Osteocyte (in vitro differentiated cells): ENCODE measurements at regions not wholly inside any gene's neighbourhood (a gene's known extent, or its start where the extent isn't known, plus 50 kb on each side); places are given as distances from the start of the nearest gene placed in this dataset.
"Not testable (repeated sequence)": the region's sequence is repeated elsewhere in the genome, so short reads cannot be mapped to it uniquely, and the experiment has no call there.

Source experiments
- DNase-seq: peaks from one replicate; pipeline ENCODE4 v3.0.0; 2021; ENCODE audit warnings: mixed read lengths; ENCODE audit not compliant: unreplicated experiment; ENCODE audit errors: extremely low spot score
- H3K27ac Mint-ChIP-seq: one replicate; pipeline ENCODE4 v1.8.0; 2021; ENCODE audit warnings: mild to moderate bottlenecking, mixed read lengths; ENCODE audit not compliant: unreplicated experiment
- H3K27me3 Mint-ChIP-seq: one replicate; pipeline ENCODE4 v1.8.0; 2021; ENCODE audit warnings: mixed read lengths; ENCODE audit not compliant: unreplicated experiment
- H3K36me3 Mint-ChIP-seq: one replicate; pipeline ENCODE4 v1.8.0; 2021; ENCODE audit warnings: mixed read lengths; ENCODE audit not compliant: unreplicated experiment
- H3K4me1 Mint-ChIP-seq: one replicate; pipeline ENCODE4 v1.8.0; 2021; ENCODE audit warnings: mixed read lengths; ENCODE audit not compliant: unreplicated experiment
- H3K4me3 Mint-ChIP-seq: one replicate; pipeline ENCODE4 v1.8.0; 2021; ENCODE audit warnings: mild to moderate bottlenecking, moderate library complexity, mixed read lengths; ENCODE audit not compliant: unreplicated experiment
- H3K9me3 Mint-ChIP-seq: one replicate; pipeline ENCODE4 v1.8.0; 2021; ENCODE audit warnings: mixed read lengths; ENCODE audit not compliant: unreplicated experiment
- CTCF ChIP-seq: fragments of 200-600 bp; sonication (generic); IDR thresholded peaks from 2 replicates; pipeline ENCODE4 v1.5.0; 2021; ENCODE audit warnings: antibody characterized with exemption, mild to moderate bottlenecking, moderate library complexity

DNA sequence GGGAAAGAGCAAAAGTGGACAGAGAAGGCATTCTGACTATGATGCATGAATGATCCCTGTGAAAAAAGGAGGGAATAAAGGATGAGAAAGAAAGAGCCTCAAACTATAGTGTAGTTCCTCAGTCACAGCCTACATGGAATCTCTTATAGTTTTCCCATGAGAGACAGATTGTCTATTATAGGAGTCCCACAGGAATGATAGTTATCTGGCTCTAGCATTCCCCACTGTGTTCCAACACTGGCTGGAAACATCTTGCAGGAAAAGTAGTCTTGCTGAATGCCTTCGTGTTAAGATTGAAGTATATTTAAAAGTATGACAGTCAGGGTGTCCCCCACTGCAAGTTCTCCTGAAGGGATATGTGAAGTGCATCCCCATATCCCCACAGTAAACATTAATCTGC, 641.5 kb upstream of the NECTIN3 start:
- H3K9me3 Mint-ChIP-seq, result peaks cover 1% of the 10 kb centered on the region
- H3K4me1 Mint-ChIP-seq, result peaks cover 9% of the 10 kb centered on the region
- no peak for DNase-seq
- no peaks in the 10 kb centered on the region for H3K36me3 Mint-ChIP-seq
- H3K4me3 Mint-ChIP-seq, result no peak overlapping the region
- H3K27ac Mint-ChIP-seq, result no peak overlapping the region
- TF ChIP-seq CTCF, result no peak
- H3K27me3 Mint-ChIP-seq, result no peaks in the 10 kb centered on the region

DNA sequence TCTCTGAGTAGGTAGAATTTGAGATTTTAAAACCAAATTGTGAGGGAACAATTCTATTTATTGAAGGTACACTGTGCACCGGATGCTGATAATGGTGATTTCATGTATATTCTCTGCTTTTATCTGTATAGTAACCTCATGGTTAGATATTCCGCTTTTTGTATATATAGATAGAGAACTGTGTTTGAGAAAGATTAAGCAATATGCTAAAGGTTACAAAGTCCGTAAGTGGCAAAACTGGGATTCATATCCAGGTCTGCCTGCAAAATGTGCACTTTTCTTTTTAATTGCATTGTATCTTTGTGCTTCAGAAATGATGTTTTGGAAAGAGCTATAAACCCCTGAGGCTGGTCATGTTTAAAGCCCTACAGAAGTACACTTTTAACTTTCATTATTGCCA, 635.4 kb upstream of the NECTIN3 start:
- no peak for TF ChIP-seq CTCF

GRCh38 chr3:110440066-110440653, 631.5 kb upstream of the NECTIN3 start:
- not testable (repeated sequence) for H3K27ac Mint-ChIP-seq, DNase-seq, H3K36me3 Mint-ChIP-seq, H3K4me3 Mint-ChIP-seq, H3K27me3 Mint-ChIP-seq, H3K9me3 Mint-ChIP-seq
- peaks cover 14% of the 10 kb centered on the region for H3K4me1 Mint-ChIP-seq

More for the DNA sequence above, 635.4 kb upstream of the NECTIN3 start:
- H3K27me3 Mint-ChIP-seq, result no peaks in the 10 kb centered on the region
- H3K4me1 Mint-ChIP-seq, result peaks cover 14% of the 10 kb centered on the region
- no peak overlapping the region for H3K4me3 Mint-ChIP-seq
- H3K27ac Mint-ChIP-seq, result no peak overlapping the region
- no peak for DNase-seq
- H3K36me3 Mint-ChIP-seq, result no peaks in the 10 kb centered on the region
- no peaks in the 10 kb centered on the region for H3K9me3 Mint-ChIP-seq

- TF ChIP-seq CTCF, result no peak
- Mint-ChIP-seq H3K4me3 (no peak overlapping the region), H3K36me3 (peaks cover 12% of the 10 kb centered on the region), H3K9me3 (peaks cover 17% of the 10 kb centered on the region), H3K27ac (peak overlapping the region; percentile 56), H3K27me3 (no peaks in the 10 kb centered on the region), H3K4me1 (peaks cover 28% of the 10 kb centered on the region)
- no peak for DNase-seq
These were observed 617.5 kb upstream of the NECTIN3 start for GRCh38 chr3:110454066-110454465.

- H3K4me1 Mint-ChIP-seq, result peaks cover 28% of the 10 kb centered on the region
- TF ChIP-seq CTCF, result no peak
- no peak for DNase-seq
- peaks cover 12% of the 10 kb centered on the region for H3K36me3 Mint-ChIP-seq
- H3K9me3 Mint-ChIP-seq, result peaks cover 17% of the 10 kb centered on the region
- no peak overlapping the region for H3K27ac Mint-ChIP-seq
- no peaks in the 10 kb centered on the region for H3K27me3 Mint-ChIP-seq
- H3K4me3 Mint-ChIP-seq, result no peak overlapping the region
These were observed 615.6 kb upstream of the NECTIN3 start for GRCh38 chr3:110456001-110456400.
